ENCODE measurements at regions not wholly inside any gene's neighbourhood (a gene's known extent, or its start where the extent isn't known, plus 50 kb on each side); places are given as distances from the start of the nearest gene placed in this dataset.

DNA sequence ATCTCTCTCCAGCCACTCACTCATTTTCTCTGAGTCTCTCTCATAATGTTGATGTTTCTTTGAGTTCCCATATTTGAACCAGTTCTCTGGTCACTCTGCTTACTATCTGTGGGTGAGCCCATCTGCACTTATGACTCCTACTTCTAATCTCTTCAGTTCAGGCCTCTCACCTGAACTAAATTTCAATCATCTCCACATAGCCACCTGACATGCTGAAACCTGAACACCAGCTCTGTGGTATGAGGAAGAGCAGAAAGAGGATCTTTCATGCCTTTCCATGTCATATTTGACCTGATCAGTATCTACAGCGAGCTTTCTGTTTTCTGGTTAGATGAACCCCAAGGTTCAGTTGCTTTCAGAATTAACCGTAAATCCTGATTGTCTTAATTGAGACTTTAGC lies 122.2 kb upstream of the ESX1 start:
- no peak for TF ChIP-seq PRDM15 (CRISPR knock-in tag; IDR thresholded peaks at IDR 0.05)
- TF ChIP-seq E2F4 (CRISPR knock-in tag; IDR thresholded peaks at IDR 0.05; ENCODE audit: borderline replicate concordance, low read depth), result no peak
- TF ChIP-seq FOXK1 (CRISPR knock-in tag; IDR thresholded peaks at IDR 0.05), result no peak
- TF ChIP-seq NR2C2 (CRISPR knock-in tag; IDR thresholded peaks at IDR 0.05), result no peak
- TF ChIP-seq RELA (CRISPR knock-in tag; IDR thresholded peaks at IDR 0.05; ENCODE audit: borderline replicate concordance), result no peak
- Mint-ChIP-seq H3K4me3 (no peak overlapping the region), H3K27ac (no peak overlapping the region), H3K36me3 (no peaks in the 10 kb centered on the region), H3K27me3 (ENCODE audit: low read depth) (peaks cover 2% of the 10 kb centered on the region; the same call in 1 of the 2 replicates), H3K9me3 (no peaks in the 10 kb centered on the region), H3K4me1 (no peaks in the 10 kb centered on the region)
- ATAC-seq (no peak), DNase-seq (ENCODE audit: low spot score) (no peak)
- POLR2A ChIA-PET, result no interaction called here
- CTCF ChIA-PET, result no interaction called here

DNA sequence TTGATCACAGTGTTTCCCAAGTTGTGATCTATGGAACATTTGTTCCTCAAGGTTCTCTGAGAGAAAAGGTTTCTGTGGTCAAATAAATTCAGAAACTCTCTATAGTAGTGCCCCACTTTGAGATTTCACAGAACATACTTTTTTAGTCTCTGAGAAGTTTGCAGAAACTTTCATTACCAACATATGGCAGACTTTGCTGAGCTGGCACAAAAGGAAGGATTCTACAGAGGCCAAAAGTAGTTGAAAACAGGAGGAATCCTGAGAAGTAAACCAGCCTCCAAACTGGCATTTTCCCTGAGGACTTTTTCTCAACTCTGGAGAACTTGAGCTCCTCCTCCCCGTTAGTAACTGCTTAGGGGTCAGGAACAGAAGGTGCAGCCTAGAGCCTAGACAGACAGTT lies 117.8 kb upstream of the ESX1 start:
- CTCF ChIA-PET, result no interaction called here
- H3K27ac Mint-ChIP-seq, result no peak overlapping the region
- TF ChIP-seq ATF3 (CRISPR knock-in tag; conservative IDR thresholded peaks at IDR 0.05), result no peak
- no peak for TF ChIP-seq ELF4 (CRISPR knock-in tag; IDR thresholded peaks at IDR 0.05; ENCODE audit: low read depth)
- TF ChIP-seq, protein P1, sequence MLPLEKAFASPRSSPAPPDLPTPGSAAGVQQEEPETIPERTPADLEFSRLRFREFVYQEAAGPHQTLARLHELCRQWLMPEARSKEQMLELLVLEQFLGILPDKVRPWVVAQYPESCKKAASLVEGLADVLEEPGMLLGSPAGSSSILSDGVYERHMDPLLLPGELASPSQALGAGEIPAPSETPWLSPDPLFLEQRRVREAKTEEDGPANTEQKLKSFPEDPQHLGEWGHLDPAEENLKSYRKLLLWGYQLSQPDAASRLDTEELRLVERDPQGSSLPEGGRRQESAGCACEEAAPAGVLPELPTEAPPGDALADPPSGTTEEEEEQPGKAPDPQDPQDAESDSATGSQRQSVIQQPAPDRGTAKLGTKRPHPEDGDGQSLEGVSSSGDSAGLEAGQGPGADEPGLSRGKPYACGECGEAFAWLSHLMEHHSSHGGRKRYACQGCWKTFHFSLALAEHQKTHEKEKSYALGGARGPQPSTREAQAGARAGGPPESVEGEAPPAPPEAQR (CRISPR knock-in tag; IDR thresholded peaks at IDR 0.05), result no peak
- no peak for TF ChIP-seq E2F5 (CRISPR knock-in tag; IDR thresholded peaks at IDR 0.05)
- no peak for TF ChIP-seq SMAD4 (CRISPR knock-in tag; IDR thresholded peaks at IDR 0.05)
- no peak for TF ChIP-seq ZBTB21 (CRISPR knock-in tag; IDR thresholded peaks at IDR 0.05; ENCODE audit: borderline replicate concordance)
- TF ChIP-seq ATF1 (CRISPR knock-in tag; IDR thresholded peaks at IDR 0.05), result no peak
- no peak for TF ChIP-seq HMGA2 (CRISPR knock-in tag; IDR thresholded peaks at IDR 0.05)
- no peak for TF ChIP-seq RELA (CRISPR knock-in tag; IDR thresholded peaks at IDR 0.05; ENCODE audit: borderline replicate concordance)
- no peak for TF ChIP-seq CBFB (CRISPR knock-in tag; IDR thresholded peaks at IDR 0.05; ENCODE audit: low read depth)
- no peak for TF ChIP-seq EMX1 (CRISPR knock-in tag; IDR thresholded peaks at IDR 0.05)
- TF ChIP-seq SOX15 (CRISPR knock-in tag; IDR thresholded peaks at IDR 0.05), result no peak
- TF ChIP-seq TCF7 (CRISPR knock-in tag; IDR thresholded peaks at IDR 0.05; ENCODE audit: low read depth), result no peak
- no peak for TF ChIP-seq FOXJ3 (CRISPR knock-in tag; IDR thresholded peaks at IDR 0.05; ENCODE audit: borderline replicate concordance)
- TF ChIP-seq ZNF423 (CRISPR knock-in tag; IDR thresholded peaks at IDR 0.05), result no peak
- no peak overlapping the region for H3K4me3 Mint-ChIP-seq
- POLR2A ChIA-PET, result no interaction called here
- DNase-seq (ENCODE audit: low spot score), result no peak
- H3K4me1 Mint-ChIP-seq, result no peaks in the 10 kb centered on the region
- H3K27me3 Mint-ChIP-seq (ENCODE audit: low read depth), result no peaks in the 10 kb centered on the region; the same call in 1 of the 2 replicates
- no peak for ATAC-seq
- no peaks in the 10 kb centered on the region for H3K36me3 Mint-ChIP-seq
- no peaks in the 10 kb centered on the region for H3K9me3 Mint-ChIP-seq
